HG03108 (cell line): ENCODE measurements at regions not wholly inside any gene's neighbourhood (a gene's known extent, or its start where the extent isn't known, plus 50 kb on each side); places are given as distances from the start of the nearest gene placed in this dataset.
"Not testable (repeated sequence)": the region's sequence is repeated elsewhere in the genome, so short reads cannot be mapped to it uniquely, and the experiment has no call there.

Experiments used
- ATAC-seq: cut with Tn5 transposase; IDR thresholded peaks from one replicate; pipeline ENCODE4 v1.9.1; 2021; ENCODE audit warnings: moderate library complexity; ENCODE audit not compliant: unreplicated experiment

- no peak for ATAC-seq
Observed at GRCh38 chr1:29801561-29801973, 565.2 kb downstream of the PTPRU start.

GRCh38 chr1:29801003-29801402, 564.7 kb downstream of the PTPRU start:
- no peak for ATAC-seq

- no peak for ATAC-seq
Observed at GRCh38 chr1:29800522-29800956, 564.2 kb downstream of the PTPRU start.

GRCh38 chr1:29800120-29800519, 563.8 kb downstream of the PTPRU start:
- no peak for ATAC-seq

GRCh38 chr1:29798699-29799566, 562.6 kb downstream of the PTPRU start:
- no peak for ATAC-seq

- not testable (repeated sequence) for ATAC-seq
Observed at GRCh38 chr1:29797125-29797524, 560.8 kb downstream of the PTPRU start.

- not testable (repeated sequence) for ATAC-seq
Observed at GRCh38 chr1:29795965-29796364, 559.6 kb downstream of the PTPRU start.

GRCh38 chr1:29793653-29794348, 557.5 kb downstream of the PTPRU start:
- ATAC-seq, result no peak

- no peak for ATAC-seq
Observed at GRCh38 chr1:29793101-29793546, 556.8 kb downstream of the PTPRU start.

GRCh38 chr1:29789910-29790247, 553.6 kb downstream of the PTPRU start:
- ATAC-seq, result no peak

- ATAC-seq, result no peak
Observed at GRCh38 chr1:29789221-29789909, 553.0 kb downstream of the PTPRU start.

- no peak for ATAC-seq
Observed at GRCh38 chr1:29786791-29787732, 550.7 kb downstream of the PTPRU start.

GRCh38 chr1:29786195-29786594, 549.9 kb downstream of the PTPRU start:
- ATAC-seq, result no peak

GRCh38 chr1:29785554-29785953, 549.2 kb downstream of the PTPRU start:
- no peak for ATAC-seq

GRCh38 chr1:29785137-29785527, 548.8 kb downstream of the PTPRU start:
- no peak for ATAC-seq

- ATAC-seq, result no peak
Observed at GRCh38 chr1:29784276-29785136, 548.2 kb downstream of the PTPRU start.

GRCh38 chr1:29783508-29784275, 547.4 kb downstream of the PTPRU start:
- no peak for ATAC-seq

GRCh38 chr1:29782846-29783507, 546.7 kb downstream of the PTPRU start:
- ATAC-seq, result no peak
